GM19351 (cell line): ENCODE measurements at regions not wholly inside any gene's neighbourhood (a gene's known extent, or its start where the extent isn't known, plus 50 kb on each side); places are given as distances from the start of the nearest gene placed in this dataset.
"Not testable (repeated sequence)": the region's sequence is repeated elsewhere in the genome, so short reads cannot be mapped to it uniquely, and the experiment has no call there.

Experiments
- ATAC-seq: cut with Tn5 transposase; IDR thresholded peaks from one replicate; pipeline ENCODE4 v1.9.1; 2021; ENCODE audit warnings: mild to moderate bottlenecking, moderate library complexity; ENCODE audit not compliant: unreplicated experiment

- no peak for ATAC-seq
These were observed 212.9 kb upstream of the CMC1 start for GRCh38 chr3:28028554-28028953.

GRCh38 chr3:28033059-28033784, 208.2 kb upstream of the CMC1 start:
- ATAC-seq: no peak

GRCh38 chr3:28036599-28037575, 204.5 kb upstream of the CMC1 start:
- no peak for ATAC-seq

- ATAC-seq: no peak
These were observed 202.2 kb upstream of the CMC1 start for GRCh38 chr3:28039234-28039633.

DNA sequence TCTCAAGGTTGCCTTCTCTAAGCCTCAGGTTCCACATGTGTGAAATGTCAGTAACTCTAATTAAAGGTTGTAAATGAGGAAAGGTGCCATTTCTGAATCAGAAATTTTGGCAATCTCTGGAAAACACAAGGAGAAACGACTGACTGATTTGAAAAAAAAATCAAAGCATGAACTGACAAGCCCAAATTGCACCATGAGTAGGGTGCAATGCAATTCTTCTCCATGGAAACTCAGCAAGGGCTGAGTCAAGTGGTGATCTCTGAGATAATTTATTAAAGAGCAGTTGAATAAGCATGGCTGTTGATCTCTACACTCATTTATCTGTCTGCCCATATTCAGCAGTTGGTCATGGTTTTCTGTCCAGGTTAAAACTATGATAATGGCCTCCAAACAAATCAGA, 201.6 kb upstream of the CMC1 start:
- ATAC-seq: no peak

- ATAC-seq: peak; percentile 67
These were observed 199.3 kb upstream of the CMC1 start for GRCh38 chr3:28042095-28042635.

- ATAC-seq: peak; percentile 43
These were observed 198.7 kb upstream of the CMC1 start for GRCh38 chr3:28042707-28043106.

- no peak for ATAC-seq
These were observed 191.3 kb upstream of the CMC1 start for GRCh38 chr3:28050120-28050519.

GRCh38 chr3:28050885-28051284, 190.5 kb upstream of the CMC1 start:
- no peak for ATAC-seq

DNA sequence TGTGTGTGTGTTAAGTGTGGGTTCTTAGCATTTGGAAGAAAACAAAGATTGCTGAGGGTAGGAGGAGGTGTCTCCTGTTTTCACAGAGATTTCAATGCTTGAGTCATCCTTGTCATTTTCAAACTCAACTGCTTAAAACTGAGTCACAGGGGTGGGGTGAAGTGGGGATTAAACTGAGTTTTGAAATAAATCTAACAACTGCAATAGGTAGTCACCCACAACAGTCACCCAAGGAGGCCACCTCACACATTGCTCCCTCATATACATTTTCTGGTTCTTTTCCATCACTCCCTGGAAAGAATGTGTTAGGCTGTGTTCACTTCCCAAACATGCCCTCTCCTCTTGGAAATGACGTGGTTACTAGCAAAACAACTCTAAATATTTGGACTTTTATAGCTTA, 187.7 kb upstream of the CMC1 start:
- no peak for ATAC-seq

DNA sequence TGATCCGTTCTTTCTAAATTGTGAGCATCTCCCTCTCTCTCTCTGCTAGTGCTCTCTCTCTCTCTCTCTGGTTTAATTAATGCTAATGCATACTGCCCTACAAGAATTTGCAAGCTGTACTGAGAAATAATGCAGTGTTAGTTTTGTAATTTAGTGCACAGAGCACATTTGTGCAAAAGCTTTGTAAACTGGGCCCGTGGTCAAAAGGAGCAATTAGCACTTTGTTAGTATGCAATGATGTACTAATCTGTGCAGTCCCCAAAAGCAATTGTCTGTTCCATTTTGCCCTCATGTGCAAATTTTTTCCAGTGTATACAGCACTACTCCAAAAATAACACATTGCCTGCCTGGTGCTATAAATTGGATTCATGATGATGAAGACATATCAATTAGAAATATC, 184.6 kb upstream of the CMC1 start:
- peak; percentile 31 for ATAC-seq

- no peak for ATAC-seq
These were observed 183.9 kb upstream of the CMC1 start for GRCh38 chr3:28057539-28057938.

DNA sequence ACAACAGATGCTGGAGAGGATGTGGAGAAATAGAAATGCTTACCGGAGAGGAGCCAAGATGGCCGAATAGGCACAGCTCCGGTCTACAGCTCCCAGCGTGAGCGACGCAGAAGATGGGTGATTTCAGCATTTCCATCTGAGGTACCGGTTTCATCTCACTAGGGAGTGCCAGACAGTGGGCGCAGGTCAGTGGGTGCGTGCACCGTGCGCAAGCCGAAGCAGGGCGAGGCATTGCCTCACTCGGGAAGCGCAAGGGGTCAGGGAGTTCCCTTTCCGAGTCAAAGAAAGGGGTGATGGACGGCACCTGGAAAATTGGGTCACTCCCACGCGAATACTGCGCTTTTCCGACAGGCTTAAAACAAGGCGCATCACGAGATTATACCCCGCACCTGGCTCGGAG, 182.2 kb upstream of the CMC1 start:
- not testable (repeated sequence) for ATAC-seq

DNA sequence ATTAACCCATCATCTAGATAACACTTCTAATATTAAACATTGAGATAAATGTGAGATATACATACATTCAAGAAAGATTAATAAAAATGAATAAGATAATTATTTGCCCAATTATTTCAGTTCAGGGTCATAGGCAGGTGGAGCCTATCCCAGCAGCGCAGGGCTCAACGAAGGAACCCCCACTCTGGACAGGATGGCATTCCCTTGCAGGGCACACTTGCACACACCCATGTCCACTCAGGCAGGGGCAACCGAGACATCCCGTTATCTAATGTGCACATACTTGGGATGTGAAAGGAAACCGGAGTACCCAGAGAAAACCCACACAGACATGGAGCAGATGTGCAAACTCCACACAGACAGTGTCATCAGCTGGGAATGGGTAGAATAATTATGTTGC, 175.4 kb upstream of the CMC1 start:
- ATAC-seq: no peak

GRCh38 chr3:28067014-28067413, 174.4 kb upstream of the CMC1 start:
- no peak for ATAC-seq

DNA sequence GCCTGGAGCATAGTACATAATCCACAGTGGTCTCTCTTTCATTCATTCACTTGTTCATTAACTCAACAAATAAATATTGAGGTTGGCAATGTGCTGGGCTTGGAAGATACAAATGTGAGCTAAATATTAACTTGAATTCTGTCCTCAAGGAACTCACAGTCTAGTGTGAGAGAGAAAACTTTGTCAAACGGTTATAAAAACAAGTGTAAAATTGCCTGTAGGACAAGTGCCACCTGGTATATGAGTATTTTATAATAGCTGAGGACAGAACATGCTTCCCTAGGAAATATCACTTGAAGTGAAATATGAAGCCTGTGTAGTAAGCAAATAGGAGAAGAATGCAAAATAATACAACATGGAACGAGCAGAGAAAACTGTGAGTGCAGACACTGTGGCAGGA, 173.1 kb upstream of the CMC1 start:
- no peak for ATAC-seq

DNA sequence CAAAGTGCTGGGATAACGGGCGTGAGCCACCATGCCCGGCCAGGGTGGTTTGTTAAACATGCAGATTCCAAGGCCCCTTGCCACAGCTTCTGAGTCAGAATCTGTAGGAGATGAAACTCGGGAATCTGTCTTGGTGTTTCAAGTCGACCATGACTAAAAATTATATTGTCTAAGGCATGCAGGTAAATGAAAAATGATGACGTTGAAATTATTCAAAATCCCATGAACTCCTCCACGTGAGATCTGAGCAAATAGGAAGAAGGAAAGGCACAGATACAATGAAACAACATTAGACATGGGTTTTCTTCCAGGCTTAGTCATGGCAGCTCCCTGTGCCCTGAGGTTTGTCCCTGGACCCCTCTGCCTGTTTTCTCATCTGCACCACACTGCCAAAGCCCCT, 172.0 kb upstream of the CMC1 start:
- no peak for ATAC-seq

- ATAC-seq: no peak
These were observed 165.2 kb upstream of the CMC1 start for GRCh38 chr3:28076246-28076645.

GRCh38 chr3:28077572-28077971, 163.8 kb upstream of the CMC1 start:
- no peak for ATAC-seq

DNA sequence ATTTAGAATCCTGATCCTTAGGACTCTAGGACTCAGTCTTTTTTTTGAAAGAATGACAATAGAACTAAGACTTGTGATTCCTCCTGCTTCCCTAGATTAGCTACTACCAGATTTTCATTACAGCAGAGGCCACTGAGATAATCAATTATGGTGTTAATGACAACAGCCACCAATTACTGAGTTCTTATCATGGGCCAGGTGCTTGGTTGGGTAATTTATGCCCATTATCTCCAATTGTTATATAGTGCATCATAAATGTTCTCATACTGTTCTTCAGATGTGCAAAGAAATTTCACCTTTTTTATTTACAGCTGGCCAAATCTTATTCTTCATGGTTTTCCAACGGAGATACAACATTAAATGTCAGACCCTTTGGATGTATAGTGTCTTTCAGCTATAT, 162.9 kb upstream of the CMC1 start:
- no peak for ATAC-seq

- no peak for ATAC-seq
These were observed 160.7 kb upstream of the CMC1 start for GRCh38 chr3:28080716-28081115.

GRCh38 chr3:28081533-28081947, 159.9 kb upstream of the CMC1 start:
- ATAC-seq: peak; percentile 87
